ENCODE measurements at regions not wholly inside any gene's neighbourhood (a gene's known extent, or its start where the extent isn't known, plus 50 kb on each side); places are given as distances from the start of the nearest gene placed in this dataset.

GRCh38 chr5:101543780-101544179 lies 640.7 kb upstream of the ST8SIA4 start:
- no TSS peak for BruUV-seq (replicated peaks)
- TF ChIP-seq DNMT1 (IDR thresholded peaks at IDR 0.05) (no peak), ZNF280B (CRISPR knock-in tag; IDR thresholded peaks at IDR 0.05) (no peak), LCOR (CRISPR knock-in tag; IDR thresholded peaks at IDR 0.05) (no peak), ZNF395 (CRISPR knock-in tag; IDR thresholded peaks at IDR 0.05) (no peak), CBX3 (IDR thresholded peaks at IDR 0.05; ENCODE audit: borderline replicate concordance in 1 of 2, low read length in 2 of 2) (no peak), ZMIZ1 (IDR thresholded peaks at IDR 0.05; ENCODE audit: low read depth in 2 of 2, low read length in 2 of 2) (no peak), TAL1 (IDR thresholded peaks at IDR 0.05) (no peak), MEF2A (IDR thresholded peaks at IDR 0.05; ENCODE audit: control insufficient read depth, low read depth, low read length) (no peak), MLX (CRISPR knock-in tag; conservative IDR thresholded peaks at IDR 0.05) (no peak), IFI16 (CRISPR knock-in tag; IDR thresholded peaks at IDR 0.05) (no peak), POLR2B (IDR thresholded peaks at IDR 0.05; ENCODE audit: low read depth, partially characterized antibody) (no peak), ZC3H4 (CRISPR knock-in tag; IDR thresholded peaks at IDR 0.05; ENCODE audit: borderline replicate concordance) (no peak)
- CTCF ChIA-PET (ENCODE audit: low intra/inter-chr PET ratio): no interaction called here
- Histone ChIP-seq H3K4me3 (no peak overlapping the region), H3K9ac (ENCODE audit: insufficient read depth in 1 of 2, low read depth in 2 of 2, low read length in 2 of 2) (no peak overlapping the region), H3K36me3 (ENCODE audit: control insufficient read depth, insufficient read depth, low read length) (no peaks in the 10 kb centered on the region), H4K20me1 (replicated peaks; ENCODE audit: control insufficient read depth, insufficient read depth, low read length) (no peaks in the 10 kb centered on the region), H3K9me3 (replicated peaks; ENCODE audit: control insufficient read depth, insufficient read depth, low read depth, low read length) (no peaks in the 10 kb centered on the region), H3K4me1 (replicated peaks in 1 of 2; ENCODE audit: control insufficient read depth in 2 of 2, insufficient read depth in 2 of 2, low read length in 2 of 2) (no peaks in the 10 kb centered on the region), H3K9me1 (ENCODE audit: control insufficient read depth, insufficient read depth, low read length) (no peaks in the 10 kb centered on the region), H3K27ac (ENCODE audit: extremely low read depth, low read depth, low read length) (no peak overlapping the region), H3K27me3 (ENCODE audit: control insufficient read depth in 2 of 2, insufficient read depth in 2 of 2, low read length in 2 of 2) (no peaks in the 10 kb centered on the region), H3K4me2 (ENCODE audit: insufficient read depth, low read length) (no peak overlapping the region), H3K79me2 (ENCODE audit: control insufficient read depth, insufficient read depth, low read length) (no peaks in the 10 kb centered on the region), H2AFZ (ENCODE audit: low read depth, low read length) (no peak overlapping the region)
- ATAC-seq (no peak), DNase-seq (ENCODE audit: extremely low read depth in 1 of 4, low spot score in 3 of 4) (no peak), FAIRE-seq (no peak)
- WGBS (ENCODE audit: insufficient coverage, low coverage, missing lambda C conversion rate): 0% methylated on average over 1 of the region's 1 CpG
- intact Hi-C loops (cut with micrococcal nuclease) (no loop called here), in situ Hi-C loops (cut with MboI) (no loop called here)
- POLR2A ChIA-PET: no interaction called here

Data from K562 (cell line).